Esophagus squamous epithelium (tissue), 4 donors: ENCODE measurements at regions not wholly inside any gene's neighbourhood (a gene's known extent, or its start where the extent isn't known, plus 50 kb on each side); places are given as distances from the start of the nearest gene placed in this dataset.

Experiments
- CTCF ChIP-seq, 6 experiments: fragments of 450-650 bp in 4 of 6; fragments of 200-600 bp in 2 of 6; sonication (generic) in 2 of 6; IDR thresholded peaks; one replicate each; pipeline ENCODE4 v1.5.1; 2016 to 2019; ENCODE audit warnings: antibody characterized with exemption in 6 of 6, mild to moderate bottlenecking in 4 of 6, moderate library complexity in 4 of 6
- POLR2A ChIP-seq, 4 donors: fragments of 450-650 bp; IDR thresholded peaks; one replicate each; pipeline ENCODE4 v1.6.1; 2017; ENCODE audit warnings: antibody characterized with exemption in 4 of 4, mild to moderate bottlenecking in 4 of 4, moderate library complexity in 3 of 4

- TF ChIP-seq POLR2A (IDR thresholded peaks at IDR 0.05) (no peak), CTCF (IDR thresholded peaks at IDR 0.05) (no peak)
Observed at GRCh38 chr12:41942354-41942753, 202.3 kb downstream of the GXYLT1 start.
